Mesothelial cell of epicardium (in vitro differentiated cells): ENCODE measurements at regions not wholly inside any gene's neighbourhood (a gene's known extent, or its start where the extent isn't known, plus 50 kb on each side); places are given as distances from the start of the nearest gene placed in this dataset.

ENCODE experiments used
- DNase-seq, 2 experiments: peaks; one replicate each; pipeline ENCODE4 v3.0.0; 2021; ENCODE audit warnings: low spot score in 2 of 2; ENCODE audit not compliant: unreplicated experiment in 2 of 2
- H3K27ac Mint-ChIP-seq: 2 replicates; pipeline ENCODE4 v1.8.0; 2021; ENCODE audit warnings: mixed read lengths
- H3K27me3 Mint-ChIP-seq: 2 replicates; pipeline ENCODE4 v1.8.0; 2021; ENCODE audit warnings: low read depth, mixed read lengths
- H3K36me3 Mint-ChIP-seq: 2 replicates; pipeline ENCODE4 v1.8.0; 2021; ENCODE audit warnings: mixed read lengths
- H3K4me1 Mint-ChIP-seq: 2 replicates; pipeline ENCODE4 v1.8.0; 2021; ENCODE audit warnings: mixed read lengths
- H3K4me3 Mint-ChIP-seq: 2 replicates; pipeline ENCODE4 v1.8.0; 2021; ENCODE audit warnings: mild to moderate bottlenecking, moderate library complexity, mixed read lengths
- H3K9me3 Mint-ChIP-seq: 2 replicates; pipeline ENCODE4 v1.8.0; 2021; ENCODE audit warnings: mixed read lengths
- CTCF ChIP-seq: fragments of 200-600 bp; sonication (generic); IDR thresholded peaks from one replicate; pipeline ENCODE4 v1.5.0; 2021; ENCODE audit warnings: antibody characterized with exemption; ENCODE audit not compliant: unreplicated experiment

DNA sequence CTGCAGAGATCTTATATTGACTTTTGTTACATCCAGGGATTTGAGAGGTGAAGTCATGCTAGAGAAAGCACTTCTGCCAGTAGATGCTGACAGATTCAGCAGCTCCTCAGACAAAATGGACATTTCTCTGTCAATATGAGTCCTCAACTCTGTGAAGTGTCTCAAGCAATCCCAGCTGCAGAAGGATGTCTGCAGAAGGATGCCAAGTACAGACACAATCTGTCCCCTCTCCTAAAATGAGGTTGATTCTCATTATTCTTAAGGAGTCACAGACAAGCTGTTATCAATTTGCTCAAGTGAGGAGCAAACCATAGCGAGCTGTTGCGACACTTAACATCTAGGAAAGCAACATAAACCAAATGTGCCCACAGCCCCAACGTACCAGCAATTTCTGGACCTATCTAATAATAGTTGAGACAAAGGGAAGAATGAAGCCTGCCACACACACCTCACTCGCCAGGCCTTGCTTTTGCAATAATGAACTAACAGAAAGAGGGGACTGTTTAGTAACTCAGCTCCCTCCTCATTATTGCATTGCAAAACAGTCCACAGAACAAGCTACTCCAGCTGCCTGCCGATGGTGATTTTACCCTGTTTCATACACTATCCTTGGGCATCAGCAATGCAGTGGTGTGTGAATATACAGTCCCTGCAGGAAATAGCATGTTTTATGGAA is 364.2 kb upstream of the PDE4D start:
- no peak for TF ChIP-seq CTCF
- no peak for DNase-seq
- Mint-ChIP-seq H3K9me3 (no peaks in the 10 kb centered on the region), H3K4me1 (peaks cover 9% of the 10 kb centered on the region), H3K36me3 (no peaks in the 10 kb centered on the region), H3K27ac (no peak overlapping the region), H3K4me3 (no peak overlapping the region), H3K27me3 (peaks cover 6% of the 10 kb centered on the region)

GRCh38 chr5:60256546-60256945 is 363.0 kb upstream of the PDE4D start:
- Mint-ChIP-seq H3K27ac (no peak overlapping the region), H3K4me3 (no peak overlapping the region), H3K4me1 (peaks cover 9% of the 10 kb centered on the region), H3K36me3 (no peaks in the 10 kb centered on the region), H3K27me3 (peaks cover 3% of the 10 kb centered on the region), H3K9me3 (no peaks in the 10 kb centered on the region)
- no peak for TF ChIP-seq CTCF
- no peak for DNase-seq

DNA sequence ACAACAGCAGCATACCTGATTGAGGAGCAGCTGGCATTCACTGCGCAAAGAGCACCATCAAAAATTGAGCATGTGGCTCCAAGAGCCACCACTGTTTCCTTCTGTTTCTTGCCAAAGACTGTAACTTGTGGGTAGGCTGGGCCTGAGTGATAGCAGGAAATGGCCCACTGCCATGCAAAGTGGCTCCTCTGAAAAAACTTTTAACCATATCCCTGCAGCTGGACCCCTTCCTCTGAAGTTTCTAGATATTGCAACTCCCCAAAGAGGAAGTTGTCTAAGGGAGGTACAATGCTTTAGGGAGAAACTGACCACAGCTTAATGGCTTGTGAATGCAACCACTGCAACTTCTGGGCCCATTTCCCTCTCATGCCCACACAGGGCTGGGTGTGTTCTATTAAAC is 355.4 kb upstream of the PDE4D start:
- Mint-ChIP-seq H3K27ac (no peak overlapping the region), H3K9me3 (peaks cover 30% of the 10 kb centered on the region), H3K4me3 (no peak overlapping the region), H3K27me3 (peaks cover 3% of the 10 kb centered on the region), H3K4me1 (no peaks in the 10 kb centered on the region), H3K36me3 (peaks cover 8% of the 10 kb centered on the region)
- no peak for DNase-seq
- no peak for TF ChIP-seq CTCF

GRCh38 chr5:60243713-60244112 is 350.2 kb upstream of the PDE4D start:
- no peak for TF ChIP-seq CTCF
- Mint-ChIP-seq H3K27me3 (no peaks in the 10 kb centered on the region), H3K9me3 (peaks cover 68% of the 10 kb centered on the region), H3K36me3 (peaks cover 26% of the 10 kb centered on the region), H3K27ac (no peak overlapping the region), H3K4me3 (no peak overlapping the region), H3K4me1 (no peaks in the 10 kb centered on the region)
- no peak for DNase-seq

- Mint-ChIP-seq H3K36me3 (no peaks in the 10 kb centered on the region), H3K4me3 (no peak overlapping the region), H3K27me3 (peaks cover 2% of the 10 kb centered on the region), H3K27ac (no peak overlapping the region), H3K9me3 (peaks cover 5% of the 10 kb centered on the region), H3K4me1 (peaks cover 2% of the 10 kb centered on the region)
- TF ChIP-seq CTCF, result no peak
- DNase-seq, result no peak
Measured at GRCh38 chr5:60232036-60232795, 338.7 kb upstream of the PDE4D start.
